HG03066 (cell line): ENCODE measurements at regions not wholly inside any gene's neighbourhood (a gene's known extent, or its start where the extent isn't known, plus 50 kb on each side); places are given as distances from the start of the nearest gene placed in this dataset.
"Not testable (repeated sequence)": the region's sequence is repeated elsewhere in the genome, so short reads cannot be mapped to it uniquely, and the experiment has no call there.

ENCODE experiments used
- ATAC-seq: cut with Tn5 transposase; IDR thresholded peaks from one replicate; pipeline ENCODE4 v1.9.1; 2021; ENCODE audit warnings: low read depth; ENCODE audit not compliant: unreplicated experiment

DNA sequence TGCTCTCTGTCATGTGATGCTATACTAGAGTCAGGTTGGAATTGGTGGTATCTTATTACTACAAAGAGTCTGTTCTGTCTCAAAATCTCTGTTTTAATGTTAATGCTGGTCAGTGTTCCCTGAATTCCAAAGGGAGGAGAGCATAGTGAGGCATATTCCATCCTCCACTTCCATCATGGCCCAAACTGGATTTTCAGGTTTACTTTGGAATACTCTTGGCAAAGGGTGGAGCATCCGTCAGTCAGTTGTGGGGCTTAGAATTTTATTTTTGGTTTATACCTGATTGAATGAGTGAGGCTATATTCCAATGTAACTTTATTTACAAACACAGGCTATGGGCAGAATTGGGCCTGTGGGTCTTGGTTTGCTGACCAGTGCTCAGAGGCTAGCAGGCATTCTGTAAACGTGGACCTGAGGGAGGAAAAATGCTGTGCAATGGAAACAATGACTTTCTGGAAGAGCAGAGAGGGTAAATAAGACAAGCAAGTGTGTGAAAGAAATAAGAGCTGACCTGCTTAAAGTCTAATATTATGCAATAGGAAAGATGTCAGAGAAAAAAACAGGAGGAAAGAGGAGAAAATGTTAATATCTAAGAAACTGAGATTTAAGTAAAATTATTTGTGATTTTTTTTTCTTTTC is 106.2 kb upstream of the CLINT1 start:
- ATAC-seq = no peak

GRCh38 chr5:157963761-157964160 is 104.8 kb upstream of the CLINT1 start:
- ATAC-seq = no peak

DNA sequence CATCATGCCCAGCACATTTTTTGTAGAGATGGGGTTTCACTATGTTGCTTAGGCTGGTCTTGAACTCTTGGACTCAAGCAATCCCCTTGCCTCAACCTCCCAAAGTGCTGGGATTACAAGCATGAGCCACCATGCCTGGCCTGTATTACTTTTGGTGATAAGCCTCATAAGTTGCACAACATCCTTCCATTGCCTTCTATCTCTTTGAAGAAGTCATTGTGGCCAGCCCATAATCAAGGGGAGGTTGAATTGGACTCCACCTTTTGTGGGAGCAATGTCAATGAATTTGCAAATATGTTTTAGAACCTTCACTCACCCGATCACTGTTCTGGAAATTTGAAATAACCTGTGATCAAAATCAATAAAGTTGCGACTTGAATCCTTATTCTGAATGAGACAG is 104.3 kb upstream of the CLINT1 start:
- no peak for ATAC-seq

GRCh38 chr5:157962686-157963085 is 103.7 kb upstream of the CLINT1 start:
- not testable (repeated sequence) for ATAC-seq

DNA sequence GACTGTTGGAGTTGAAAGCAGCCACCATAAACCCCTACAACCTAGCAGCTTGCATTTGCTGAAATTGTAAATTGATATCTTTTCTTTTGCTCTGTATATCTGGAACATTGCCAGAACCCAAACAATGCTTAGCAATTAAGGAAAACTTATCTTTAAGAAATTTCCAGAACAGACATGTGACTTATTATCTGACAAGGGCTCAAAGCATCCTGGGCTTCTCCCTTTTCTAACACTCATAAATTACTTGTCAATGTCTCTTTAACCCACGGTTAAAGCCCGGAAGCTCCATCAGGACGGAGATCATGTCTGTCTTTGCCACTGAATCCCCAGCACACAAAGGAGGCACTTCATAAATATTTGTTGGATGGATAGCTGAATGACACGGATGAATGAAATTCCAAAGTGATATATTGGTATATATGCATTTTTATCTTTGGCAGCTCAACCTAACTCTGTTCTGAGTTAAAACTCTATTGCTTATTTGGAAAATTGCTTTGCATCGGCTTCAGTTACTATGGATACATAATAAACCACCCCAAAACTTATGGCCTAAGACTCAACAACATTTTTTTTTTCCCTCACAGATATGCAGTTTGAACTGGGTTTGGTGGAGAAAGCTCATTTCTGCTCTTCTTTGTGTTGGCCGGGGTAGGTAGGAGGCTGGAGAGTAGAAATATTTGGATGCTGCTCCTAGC is 103.1 kb upstream of the CLINT1 start:
- ATAC-seq = no peak

DNA sequence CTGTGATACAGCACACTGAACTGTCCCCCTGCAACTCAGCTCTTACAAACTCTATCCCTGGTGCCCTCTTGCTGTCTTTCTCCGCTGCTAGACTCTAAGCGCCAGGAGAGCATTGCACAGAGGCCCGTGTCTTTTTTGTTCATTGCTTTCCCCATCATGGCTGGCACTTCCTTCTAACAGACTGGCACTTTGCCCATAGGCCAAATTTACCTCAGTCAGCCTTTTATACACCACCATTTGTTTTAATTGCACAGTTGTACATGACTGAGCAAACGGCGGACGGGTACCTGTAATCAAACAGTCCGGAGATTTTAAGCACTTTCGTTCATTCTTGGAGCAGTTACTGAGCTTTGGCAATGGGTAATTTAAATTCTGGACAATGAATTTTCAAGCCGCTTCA is 102.2 kb upstream of the CLINT1 start:
- ATAC-seq = no peak

GRCh38 chr5:157959370-157959769 is 100.4 kb upstream of the CLINT1 start:
- ATAC-seq = no peak

DNA sequence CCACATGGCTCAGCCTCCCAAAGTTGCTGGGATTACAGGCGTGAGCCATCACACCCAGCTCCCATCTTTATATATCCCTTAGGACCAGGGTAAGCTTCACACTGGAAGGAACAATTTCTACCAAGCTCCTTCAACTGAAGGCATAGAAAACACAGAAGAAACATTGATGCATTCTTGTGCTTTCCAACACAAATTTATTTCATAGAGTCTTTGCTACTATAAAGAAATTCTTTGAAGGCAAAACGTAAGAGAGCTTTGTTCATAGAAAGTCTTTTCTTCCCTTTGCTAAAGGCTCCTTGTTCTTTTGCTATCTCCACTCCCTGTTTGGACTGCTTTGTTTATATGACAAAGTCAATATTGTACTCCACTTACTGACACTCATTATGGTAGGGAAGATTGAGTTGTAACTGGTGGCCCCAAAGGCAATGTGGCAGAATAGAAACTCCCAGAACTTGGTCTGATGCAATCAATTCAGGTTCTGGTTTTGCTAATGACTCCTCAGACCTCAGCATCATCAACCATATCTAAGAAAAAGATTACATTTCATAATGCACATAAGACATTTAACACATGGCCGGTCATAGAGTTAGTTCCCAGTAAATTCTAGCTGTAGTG is 97.4 kb upstream of the CLINT1 start:
- no peak for ATAC-seq

GRCh38 chr5:157955541-157956172 is 96.7 kb upstream of the CLINT1 start:
- no peak for ATAC-seq

GRCh38 chr5:157952374-157952685 is 93.4 kb upstream of the CLINT1 start:
- ATAC-seq = no peak

DNA sequence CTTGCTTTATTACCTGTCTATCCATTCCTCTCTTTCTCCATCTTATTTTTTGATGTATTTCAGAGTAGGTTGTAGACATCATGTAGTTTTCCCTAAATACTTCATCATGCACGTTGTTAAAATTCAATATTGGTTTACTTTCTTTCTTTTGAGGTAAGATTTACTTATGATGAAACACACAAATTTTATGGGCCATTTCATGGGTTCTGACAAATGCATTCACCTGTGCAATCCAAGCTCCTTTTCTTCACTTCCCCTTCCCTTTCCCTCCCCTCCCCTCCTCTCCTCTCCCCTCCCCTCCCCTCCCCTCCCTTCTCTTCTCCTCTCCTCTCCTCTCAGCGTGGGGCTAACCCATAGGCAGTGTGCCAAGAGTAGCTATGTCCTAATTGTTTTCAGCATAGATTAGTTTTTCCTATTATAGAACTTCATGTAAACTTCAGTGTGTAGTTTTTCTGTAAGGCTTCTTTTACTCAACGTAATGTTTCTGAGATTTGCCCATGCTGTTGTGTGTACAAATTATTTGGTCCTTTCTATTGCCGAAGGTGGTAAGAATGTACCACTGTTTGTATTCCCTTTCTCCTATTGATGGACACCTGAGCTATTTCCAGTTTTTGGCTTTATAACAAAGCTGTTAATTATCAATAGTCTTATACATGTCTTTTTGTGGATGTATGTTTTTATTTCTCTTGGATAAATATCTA is 92.9 kb upstream of the CLINT1 start:
- ATAC-seq = no peak

GRCh38 chr5:157949520-157949919 is 90.6 kb upstream of the CLINT1 start:
- ATAC-seq = no peak

DNA sequence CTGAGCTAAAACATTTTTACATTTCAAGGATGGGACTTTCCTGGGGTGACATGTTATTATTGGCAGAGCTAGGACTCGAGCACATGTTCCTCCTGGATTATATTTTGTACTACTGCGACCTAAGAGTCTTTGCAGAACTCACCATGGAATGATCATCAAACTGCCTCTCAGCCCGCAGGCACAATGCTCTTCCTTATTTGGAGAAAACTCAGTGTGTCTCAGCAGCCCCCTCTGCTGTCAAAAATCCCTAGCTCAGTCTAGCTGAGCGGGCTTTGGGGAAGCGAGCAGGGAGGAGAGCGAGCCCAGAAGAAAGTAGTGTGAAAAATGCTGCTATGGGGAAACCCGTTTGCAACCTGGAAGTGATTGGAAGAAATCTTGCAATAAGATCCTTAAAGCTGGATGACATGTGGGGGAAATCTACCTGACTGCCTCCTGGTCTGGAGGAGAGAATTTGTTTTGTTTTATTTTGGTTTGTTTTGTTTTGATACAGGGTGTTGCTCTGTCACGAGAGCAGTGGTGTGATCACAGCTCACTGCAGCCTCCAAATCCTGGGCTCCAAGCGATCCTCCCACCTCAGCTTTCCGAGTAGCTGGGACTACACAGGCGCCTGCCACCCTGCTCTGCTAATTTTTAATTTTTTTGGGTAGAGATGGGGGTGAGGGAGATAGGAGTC is 89.9 kb upstream of the CLINT1 start:
- ATAC-seq = peak; percentile 85

DNA sequence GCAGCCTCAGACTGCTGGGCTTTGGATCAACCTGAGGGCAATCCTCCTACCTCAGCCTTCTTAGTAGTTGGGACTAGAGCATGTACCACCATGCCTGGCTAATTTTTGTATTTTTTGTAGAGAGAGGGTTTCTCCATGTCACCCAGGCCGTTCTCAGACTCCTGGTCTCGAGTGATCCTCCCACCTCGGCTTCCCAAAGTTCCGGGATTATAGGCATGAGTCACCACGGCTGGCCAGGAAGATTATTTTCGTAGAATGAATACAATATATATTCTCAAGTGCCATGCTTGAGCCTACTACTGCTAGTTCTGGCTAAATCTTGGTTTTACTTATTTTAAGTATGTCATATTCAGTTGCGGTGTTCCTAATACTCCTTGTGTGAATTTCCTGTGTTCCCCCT is 88.2 kb upstream of the CLINT1 start:
- no peak for ATAC-seq

DNA sequence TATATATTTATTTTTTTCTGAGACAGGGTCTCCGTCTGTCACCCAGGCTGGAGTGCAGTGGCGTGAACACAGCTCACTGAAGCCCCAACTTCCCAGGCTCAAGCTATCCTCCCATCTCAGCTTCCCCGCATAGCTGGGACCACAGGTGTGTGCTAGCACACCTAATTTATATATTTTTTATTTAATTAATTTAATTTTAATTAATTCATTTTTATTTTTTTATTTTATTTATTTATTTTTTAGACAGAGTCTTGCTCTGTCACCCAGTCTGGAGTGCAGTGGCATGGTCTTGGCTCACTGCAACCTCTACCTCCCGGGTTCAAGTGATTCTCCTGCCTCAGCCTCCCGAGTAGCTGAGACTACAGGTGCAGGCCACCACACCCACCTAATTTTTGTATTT is 86.9 kb upstream of the CLINT1 start:
- not testable (repeated sequence) for ATAC-seq

DNA sequence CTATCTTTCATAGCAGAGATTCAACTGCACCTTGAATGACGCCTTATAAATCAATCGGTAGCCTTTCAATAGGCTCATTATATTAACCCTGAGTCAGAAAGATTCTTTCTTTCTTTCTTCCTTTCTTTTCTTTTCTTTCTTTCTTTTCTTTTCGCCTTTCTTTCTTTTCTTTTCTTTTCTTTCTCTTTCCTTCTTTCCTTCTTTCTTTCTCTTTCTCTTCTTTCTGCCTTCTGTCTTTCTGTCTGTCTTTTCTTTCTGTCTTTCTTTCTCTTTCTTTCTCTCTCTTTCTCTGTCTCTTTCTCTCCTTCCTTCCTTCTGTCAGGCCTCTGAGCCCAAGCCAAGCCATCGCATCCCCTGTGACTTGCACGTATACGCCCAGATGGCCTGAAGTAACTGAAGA is 86.0 kb upstream of the CLINT1 start:
- no peak for ATAC-seq

DNA sequence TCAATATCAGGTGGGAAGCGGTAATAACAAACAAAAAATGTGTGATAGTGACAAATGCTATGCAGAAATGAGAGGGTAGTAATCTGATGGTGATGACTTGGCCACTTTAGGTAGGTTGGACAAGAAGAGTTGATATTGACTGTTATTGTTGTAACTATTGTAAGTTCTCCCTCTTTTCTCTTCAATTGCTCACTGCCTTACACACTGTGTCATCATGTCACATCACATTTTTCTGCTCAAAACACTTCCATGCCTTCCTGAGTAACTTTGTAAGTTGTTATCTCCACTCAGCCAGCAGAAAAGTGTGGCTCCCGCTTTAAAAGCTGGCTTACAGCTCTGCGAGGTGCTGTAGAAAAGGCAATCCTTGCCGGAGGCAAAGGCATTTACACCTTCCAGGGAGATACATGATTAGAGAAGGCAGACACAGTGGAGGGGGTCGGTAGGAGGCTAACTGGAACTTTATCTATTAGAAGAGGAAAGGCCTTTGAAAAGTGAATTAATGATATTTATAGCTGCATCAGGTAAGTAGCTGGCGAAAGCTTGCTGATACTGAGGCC is 85.2 kb upstream of the CLINT1 start:
- no peak for ATAC-seq

- no peak for ATAC-seq
Measured at GRCh38 chr5:157942595-157942994, 83.7 kb upstream of the CLINT1 start.

GRCh38 chr5:157941616-157942015 is 82.7 kb upstream of the CLINT1 start:
- no peak for ATAC-seq

GRCh38 chr5:157938101-157938500 is 79.2 kb upstream of the CLINT1 start:
- not testable (repeated sequence) for ATAC-seq
